SK-N-DZ (cell line): ENCODE measurements at regions not wholly inside any gene's neighbourhood (a gene's known extent, or its start where the extent isn't known, plus 50 kb on each side); places are given as distances from the start of the nearest gene placed in this dataset.
"Not testable (repeated sequence)": the region's sequence is repeated elsewhere in the genome, so short reads cannot be mapped to it uniquely, and the experiment has no call there.

ENCODE experiments used
- DNase-seq: peaks from one replicate; pipeline ENCODE4 v3.0.0-alpha.2; 2015; ENCODE audit warnings: low spot score

- not testable (repeated sequence) for DNase-seq
Measured at GRCh38 chr3:36187197-36187596, 193.1 kb upstream of the STAC start.

GRCh38 chr3:36192901-36193300 is 187.4 kb upstream of the STAC start:
- DNase-seq, result no peak

- DNase-seq, result no peak
Measured at GRCh38 chr3:36193448-36193847, 186.9 kb upstream of the STAC start.

- no peak for DNase-seq
Measured at GRCh38 chr3:36196058-36196457, 184.2 kb upstream of the STAC start.

GRCh38 chr3:36197151-36197550 is 183.2 kb upstream of the STAC start:
- DNase-seq, result no peak

GRCh38 chr3:36201546-36201945 is 178.8 kb upstream of the STAC start:
- DNase-seq, result peak; percentile 64

- peak; percentile 74 for DNase-seq
Measured at GRCh38 chr3:36206956-36207580, 173.2 kb upstream of the STAC start.

- DNase-seq, result no peak
Measured at GRCh38 chr3:36210840-36211651, 169.3 kb upstream of the STAC start.

- DNase-seq, result no peak
Measured at GRCh38 chr3:36211652-36211999, 168.7 kb upstream of the STAC start.

GRCh38 chr3:36212251-36212650 is 168.1 kb upstream of the STAC start:
- no peak for DNase-seq

GRCh38 chr3:36214460-36214859 is 165.8 kb upstream of the STAC start:
- DNase-seq, result no peak

GRCh38 chr3:36215241-36215640 is 165.1 kb upstream of the STAC start:
- no peak for DNase-seq

GRCh38 chr3:36219398-36219797 is 160.9 kb upstream of the STAC start:
- no peak for DNase-seq

- no peak for DNase-seq
Measured at GRCh38 chr3:36220173-36220572, 160.1 kb upstream of the STAC start.

- no peak for DNase-seq
Measured at GRCh38 chr3:36221975-36222374, 158.3 kb upstream of the STAC start.

GRCh38 chr3:36227980-36228379 is 152.3 kb upstream of the STAC start:
- peak; percentile 75 for DNase-seq

- DNase-seq, result no peak
Measured at GRCh38 chr3:36229496-36229895, 150.8 kb upstream of the STAC start.

- DNase-seq, result no peak
Measured at GRCh38 chr3:36232797-36233489, 147.4 kb upstream of the STAC start.

- no peak for DNase-seq
Measured at GRCh38 chr3:36244728-36245127, 135.6 kb upstream of the STAC start.

GRCh38 chr3:36248374-36248773 is 131.9 kb upstream of the STAC start:
- no peak for DNase-seq

GRCh38 chr3:36250191-36250590 is 130.1 kb upstream of the STAC start:
- no peak for DNase-seq

- no peak for DNase-seq
Measured at GRCh38 chr3:36257158-36257852, 123.0 kb upstream of the STAC start.
